OCI-LY1 (cell line): ENCODE measurements at regions not wholly inside any gene's neighbourhood (a gene's known extent, or its start where the extent isn't known, plus 50 kb on each side); places are given as distances from the start of the nearest gene placed in this dataset.

ENCODE experiments used
- H2AFZ ChIP-seq: fragments of 200-600 bp; sonication (generic), shearing (Covaris generic); 2 replicates; pipeline ENCODE4 v1.6.0; 2014; ENCODE audit warnings: antibody characterized with exemption, mild to moderate bottlenecking, low read length
- H3F3A ChIP-seq: fragments of 200-600 bp; sonication (generic), shearing (Covaris generic); 2 replicates; pipeline ENCODE4 v1.6.0; 2014; ENCODE audit warnings: mild to moderate bottlenecking, antibody characterized with exemption, low read length, moderate library complexity; ENCODE audit not compliant: insufficient read depth
- H3K27ac ChIP-seq: fragments of 200-600 bp; sonication (generic); 2 replicates; pipeline ENCODE4 v1.5.1; 2014; ENCODE audit warnings: low read length, mixed run types, mild to moderate bottlenecking, low read depth; ENCODE audit not compliant: poor library complexity, severe bottlenecking
- H3K27me3 ChIP-seq: fragments of 200-600 bp; sonication (generic); 2 replicates; pipeline ENCODE4 v1.6.0; 2014; ENCODE audit warnings: antibody characterized with exemption, mild to moderate bottlenecking, low read length, moderate library complexity; ENCODE audit not compliant: insufficient read depth
- H3K36me3 ChIP-seq: fragments of 200-600 bp; sonication (generic); 2 replicates; pipeline ENCODE4 v1.6.1; 2014; ENCODE audit warnings: mild to moderate bottlenecking, antibody characterized with exemption, low read length, moderate library complexity, mixed read lengths; ENCODE audit not compliant: insufficient read depth
- H3K4me1 ChIP-seq: fragments of 200-600 bp; sonication (generic); 2 replicates; pipeline ENCODE4 v1.5.1; 2014; ENCODE audit warnings: mild to moderate bottlenecking, low read length, moderate library complexity; ENCODE audit not compliant: insufficient read depth, severe bottlenecking
- H3K4me2 ChIP-seq: fragments of 200-600 bp; sonication (generic), shearing (Covaris generic); 2 replicates; pipeline ENCODE4 v1.6.1; 2014; ENCODE audit warnings: low read length
- H3K4me3 ChIP-seq: fragments of 200-600 bp; sonication (generic); 2 replicates; pipeline ENCODE4 v1.5.1; 2014; ENCODE audit warnings: low read length, low read depth, mild to moderate bottlenecking, mixed read lengths; ENCODE audit not compliant: poor library complexity, severe bottlenecking
- H3K79me2 ChIP-seq: fragments of 200-600 bp; shearing (Covaris generic); 2 replicates; pipeline ENCODE4 v1.6.1; 2016; ENCODE audit warnings: mixed run types, low read length, mixed read lengths; ENCODE audit not compliant: insufficient read depth
- H3K9ac ChIP-seq: fragments of 200-600 bp; sonication (generic), shearing (Covaris generic); 2 replicates; pipeline ENCODE4 v1.6.1; 2014; ENCODE audit warnings: mild to moderate bottlenecking, low read length, mixed read lengths
- H3K9me2 ChIP-seq: fragments of 200-600 bp; sonication (generic), shearing (Covaris generic); 2 replicates; pipeline ENCODE4 v1.6.1; 2014; ENCODE audit warnings: low read depth, mild to moderate bottlenecking, low read length, mixed read lengths
- H3K9me3 ChIP-seq: fragments of 200-600 bp; shearing (Covaris generic); 2 replicates; pipeline ENCODE4 v1.6.1; 2014; ENCODE audit warnings: low read length, mixed read lengths
- H4K20me1 ChIP-seq: fragments of 200-600 bp; sonication (generic), shearing (Covaris generic); 2 replicates; pipeline ENCODE4 v1.6.0; 2016; ENCODE audit warnings: mild to moderate bottlenecking, low read length; ENCODE audit not compliant: insufficient read depth
- CTCF ChIP-seq: fragments of 200-600 bp; sonication (generic), shearing (Covaris generic); IDR thresholded peaks from 2 replicates; pipeline ENCODE4 v1.5.1; 2017; ENCODE audit warnings: mild to moderate bottlenecking, antibody characterized with exemption, low read length, moderate library complexity, mixed read lengths
- EZH2 ChIP-seq: fragments of 200-600 bp; sonication (generic), shearing (Covaris generic); IDR thresholded peaks from 2 replicates; pipeline ENCODE4 v1.8.0; 2017; ENCODE audit warnings: borderline replicate concordance, mixed run types, mild to moderate bottlenecking, antibody characterized with exemption, low read length, moderate library complexity, mixed read lengths

- Histone ChIP-seq H3K4me1 (no peaks in the 10 kb centered on the region), H2AFZ (no peak overlapping the region), H4K20me1 (no peaks in the 10 kb centered on the region), H3K27me3 (no peaks in the 10 kb centered on the region), H3F3A (no peaks in the 10 kb centered on the region), H3K4me2 (no peak overlapping the region), H3K9ac (no peak overlapping the region), H3K9me3 (no peaks in the 10 kb centered on the region), H3K9me2 (peaks cover under 1% of the 10 kb centered on the region; the same call in 1 of the 2 replicates), H3K79me2 (no peaks in the 10 kb centered on the region), H3K36me3 (no peaks in the 10 kb centered on the region), H3K4me3 (no peak overlapping the region), H3K27ac (no peak overlapping the region)
- no peak for TF ChIP-seq CTCF
- no peak for TF ChIP-seq EZH2
Measured at GRCh38 chr7:15085366-15085765, 182.8 kb upstream of the DGKB start.

- H3F3A ChIP-seq: no peaks in the 10 kb centered on the region
- H3K79me2 ChIP-seq: no peaks in the 10 kb centered on the region
- H4K20me1 ChIP-seq: no peaks in the 10 kb centered on the region
- no peaks in the 10 kb centered on the region for H3K4me1 ChIP-seq
- H3K9me3 ChIP-seq: no peaks in the 10 kb centered on the region
- no peak overlapping the region for H3K9ac ChIP-seq
- peaks cover 4% of the 10 kb centered on the region; the same call in 1 of the 2 replicates for H3K9me2 ChIP-seq
- TF ChIP-seq EZH2 (no peak), CTCF (no peak)
- no peak overlapping the region for H3K4me3 ChIP-seq
- no peak overlapping the region for H3K27ac ChIP-seq
- no peak overlapping the region for H2AFZ ChIP-seq
- no peak overlapping the region for H3K4me2 ChIP-seq
- no peaks in the 10 kb centered on the region for H3K36me3 ChIP-seq
- no peaks in the 10 kb centered on the region for H3K27me3 ChIP-seq
Measured at GRCh38 chr7:15084368-15084767, 181.8 kb upstream of the DGKB start.

- Histone ChIP-seq H2AFZ (no peak overlapping the region), H3K9me2 (peaks cover 4% of the 10 kb centered on the region; the same call in 1 of the 2 replicates), H3K9me3 (no peaks in the 10 kb centered on the region), H3F3A (no peaks in the 10 kb centered on the region), H3K4me2 (no peak overlapping the region), H3K4me1 (no peaks in the 10 kb centered on the region), H4K20me1 (no peaks in the 10 kb centered on the region), H3K79me2 (no peaks in the 10 kb centered on the region), H3K9ac (no peak overlapping the region), H3K27me3 (no peaks in the 10 kb centered on the region), H3K27ac (no peak overlapping the region), H3K36me3 (no peaks in the 10 kb centered on the region), H3K4me3 (no peak overlapping the region)
- no peak for TF ChIP-seq CTCF
- TF ChIP-seq EZH2: no peak
Measured at GRCh38 chr7:15081891-15082290, 179.3 kb upstream of the DGKB start.
